Colonic mucosa (tissue), 4 donors: ENCODE measurements at regions not wholly inside any gene's neighbourhood (a gene's known extent, or its start where the extent isn't known, plus 50 kb on each side); places are given as distances from the start of the nearest gene placed in this dataset.
"Not testable (repeated sequence)": the region's sequence is repeated elsewhere in the genome, so short reads cannot be mapped to it uniquely, and the experiment has no call there.

ENCODE experiments used
- DNase-seq: peaks from one replicate; pipeline ENCODE4 v3.0.0-alpha.2; 2020
- H3K27ac ChIP-seq: fragments of 200-600 bp; one replicate; pipeline ENCODE4 v1.8.0; 2021
- H3K27me3 ChIP-seq: fragments of 200-600 bp; one replicate; pipeline ENCODE4 v1.8.0; 2021
- H3K36me3 ChIP-seq: fragments of 200-600 bp; one replicate; pipeline ENCODE4 v1.8.0; 2021
- H3K4me1 ChIP-seq: fragments of 200-600 bp; one replicate; pipeline ENCODE4 v1.8.0; 2021; ENCODE audit warnings: mild to moderate bottlenecking
- H3K4me3 ChIP-seq: fragments of 200-600 bp; one replicate; pipeline ENCODE4 v1.8.0; 2021
- H3K9ac ChIP-seq, 2 donors: one replicate each; pipeline ENCODE4 v1.7.0; 2013; ENCODE audit warnings: control low read depth in 2 of 2, low read depth in 2 of 2, low read length in 2 of 2
- H3K9me3 ChIP-seq: fragments of 200-600 bp; one replicate; pipeline ENCODE4 v1.8.0; 2021
- intact Hi-C: fragments of 100-400 bp; cut with DNase I; formaldehyde crosslinking; loops from one replicate; pipeline ENCODE4 v1.14.1; 2022
- TF ChIP-seq, protein P1 (sequence below): fragments of 200-600 bp; IDR thresholded peaks from one replicate; pipeline ENCODE4 v1.8.0; 2022; ENCODE audit warnings: antibody characterized with exemption, mild to moderate bottlenecking
- donor health status: healthy.
- donor health status: DM: no; HTN: no; CAD: no.
- donor health status: DM: no; HTN: no; CAD: no.

DNA sequence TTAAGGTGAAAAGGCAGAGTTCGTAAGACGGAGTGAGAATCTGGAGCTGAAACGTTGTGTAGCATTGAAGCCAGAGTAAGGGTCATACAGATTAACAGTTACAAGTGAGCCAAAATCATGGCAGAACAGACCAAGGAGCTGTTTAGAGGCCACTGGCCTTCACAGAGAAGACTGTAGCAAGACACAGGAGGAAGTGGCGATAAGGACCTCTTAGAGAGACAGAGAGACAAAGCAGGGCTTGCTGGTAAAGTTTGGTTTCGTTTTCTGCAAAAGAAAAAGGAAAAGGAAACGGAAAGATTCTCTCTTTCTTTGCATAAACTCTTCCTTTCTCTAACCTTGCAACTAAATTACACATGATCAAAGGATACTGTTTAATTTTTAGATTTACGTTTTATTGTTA is 83.0 kb downstream of the AASDHPPT start:
- no peak overlapping the region for H3K4me3 ChIP-seq
- no peaks in the 10 kb centered on the region for H3K27me3 ChIP-seq
- H3K4me1 ChIP-seq: no peaks in the 10 kb centered on the region
- H3K9ac ChIP-seq: no peak overlapping the region
- no peaks in the 10 kb centered on the region for H3K36me3 ChIP-seq
- H3K9me3 ChIP-seq: no peaks in the 10 kb centered on the region
- intact Hi-C loops: no loop called here
- no peak for DNase-seq
- TF ChIP-seq, protein P1, sequence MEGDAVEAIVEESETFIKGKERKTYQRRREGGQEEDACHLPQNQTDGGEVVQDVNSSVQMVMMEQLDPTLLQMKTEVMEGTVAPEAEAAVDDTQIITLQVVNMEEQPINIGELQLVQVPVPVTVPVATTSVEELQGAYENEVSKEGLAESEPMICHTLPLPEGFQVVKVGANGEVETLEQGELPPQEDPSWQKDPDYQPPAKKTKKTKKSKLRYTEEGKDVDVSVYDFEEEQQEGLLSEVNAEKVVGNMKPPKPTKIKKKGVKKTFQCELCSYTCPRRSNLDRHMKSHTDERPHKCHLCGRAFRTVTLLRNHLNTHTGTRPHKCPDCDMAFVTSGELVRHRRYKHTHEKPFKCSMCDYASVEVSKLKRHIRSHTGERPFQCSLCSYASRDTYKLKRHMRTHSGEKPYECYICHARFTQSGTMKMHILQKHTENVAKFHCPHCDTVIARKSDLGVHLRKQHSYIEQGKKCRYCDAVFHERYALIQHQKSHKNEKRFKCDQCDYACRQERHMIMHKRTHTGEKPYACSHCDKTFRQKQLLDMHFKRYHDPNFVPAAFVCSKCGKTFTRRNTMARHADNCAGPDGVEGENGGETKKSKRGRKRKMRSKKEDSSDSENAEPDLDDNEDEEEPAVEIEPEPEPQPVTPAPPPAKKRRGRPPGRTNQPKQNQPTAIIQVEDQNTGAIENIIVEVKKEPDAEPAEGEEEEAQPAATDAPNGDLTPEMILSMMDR: no peak
- no peak overlapping the region for H3K27ac ChIP-seq

DNA sequence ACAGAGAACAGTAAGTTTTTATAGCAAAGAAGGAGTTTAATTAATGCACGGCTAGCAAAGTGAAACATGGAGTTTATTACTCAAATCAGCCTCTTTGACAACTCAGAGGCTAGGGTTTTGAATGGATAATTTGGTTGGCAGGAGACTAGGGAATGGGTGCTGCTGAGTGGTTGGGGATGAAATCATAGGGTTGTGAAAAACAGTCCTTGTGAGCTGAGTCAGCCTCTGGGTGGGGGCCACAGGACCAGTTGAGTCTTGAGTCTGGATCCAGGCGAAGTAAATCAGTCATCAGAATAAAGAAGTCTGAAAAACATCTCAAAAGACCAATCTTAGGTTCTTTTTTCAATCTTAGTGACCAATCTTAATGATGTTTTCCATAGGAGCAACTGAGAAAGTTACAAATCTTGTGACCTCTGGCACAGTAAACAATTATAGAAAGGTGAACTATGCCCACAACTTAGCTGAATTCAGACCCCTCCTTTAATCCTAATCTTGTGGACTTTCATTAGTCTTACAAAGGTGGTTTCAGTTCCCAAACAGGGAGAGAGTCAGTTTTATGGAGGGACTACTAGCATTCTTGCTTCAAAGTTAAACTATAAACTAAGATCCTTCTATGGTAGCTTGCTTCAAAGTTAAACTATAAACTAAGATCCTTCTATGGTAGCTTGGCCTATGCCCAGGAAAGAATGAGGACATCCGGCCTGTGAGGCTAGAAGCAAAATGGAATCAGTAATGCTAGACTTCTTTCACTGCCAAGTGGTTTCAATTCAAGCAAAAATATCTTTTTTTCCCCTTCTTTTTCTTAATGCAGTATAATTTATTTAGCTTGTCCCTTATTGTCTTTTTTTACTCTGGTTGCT is 84.5 kb downstream of the AASDHPPT start:
- H3K27ac ChIP-seq: no peak overlapping the region
- intact Hi-C loops: no loop called here
- no peak overlapping the region for H3K4me3 ChIP-seq
- TF ChIP-seq, protein P1: no peak
- H3K27me3 ChIP-seq: no peaks in the 10 kb centered on the region
- no peak overlapping the region for H3K9ac ChIP-seq
- no peaks in the 10 kb centered on the region for H3K36me3 ChIP-seq
- DNase-seq: no peak
- no peaks in the 10 kb centered on the region for H3K4me1 ChIP-seq
- H3K9me3 ChIP-seq: no peaks in the 10 kb centered on the region

DNA sequence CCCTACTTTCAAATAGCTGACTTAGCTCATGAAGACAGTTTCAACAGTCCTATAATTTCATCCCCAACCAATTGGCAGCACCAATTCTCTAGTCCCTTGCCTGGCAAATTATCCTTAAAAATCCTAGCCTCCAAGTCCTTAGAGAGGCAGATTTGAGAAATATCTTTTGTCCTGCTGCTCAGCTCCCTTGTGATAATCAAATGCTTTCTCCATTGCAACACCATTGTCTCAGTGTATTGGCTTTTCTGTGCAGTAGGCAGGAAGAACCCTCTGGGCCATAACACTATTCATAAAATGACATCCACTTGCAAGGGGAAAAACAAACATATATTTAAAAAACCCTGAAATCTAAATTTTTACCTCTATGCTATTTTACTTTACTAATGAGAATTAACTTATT is 89.6 kb downstream of the AASDHPPT start:
- Histone ChIP-seq H3K27ac (no peak overlapping the region), H3K9ac (no peak overlapping the region), H3K36me3 (no peaks in the 10 kb centered on the region), H3K9me3 (no peaks in the 10 kb centered on the region), H3K27me3 (no peaks in the 10 kb centered on the region), H3K4me3 (no peak overlapping the region), H3K4me1 (no peaks in the 10 kb centered on the region)
- no peak for DNase-seq
- intact Hi-C loops: no loop called here
- TF ChIP-seq, protein P1: no peak

DNA sequence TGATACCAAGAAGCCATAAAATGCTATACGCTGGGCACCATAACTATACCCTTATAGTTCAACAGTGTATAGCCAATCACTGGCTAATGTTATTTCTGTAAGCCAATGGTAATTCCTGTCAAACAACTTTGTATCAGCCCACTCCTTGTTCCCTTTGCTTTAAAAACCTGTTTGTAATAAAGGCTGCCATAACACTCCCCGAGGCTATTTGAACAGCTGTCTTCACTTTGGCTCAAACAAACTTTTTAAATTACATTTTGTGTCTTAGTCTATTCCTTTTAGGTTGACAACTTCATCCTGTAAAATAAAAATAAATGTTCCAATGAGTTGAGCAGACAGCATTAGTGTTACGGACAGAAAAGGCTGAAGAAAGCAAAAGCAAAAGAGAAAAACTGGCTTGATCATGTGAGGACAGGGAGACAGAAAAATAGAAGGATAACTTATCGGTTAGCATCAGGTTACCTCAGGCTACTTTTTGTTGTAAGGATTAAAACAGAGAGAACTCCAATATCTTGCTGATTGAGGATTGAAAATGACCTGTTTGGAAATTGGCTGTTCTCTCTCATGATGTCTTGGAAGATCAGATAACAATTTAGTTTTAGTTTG is 95.0 kb downstream of the AASDHPPT start:
- Histone ChIP-seq H3K4me3 (no peak overlapping the region), H3K4me1 (no peaks in the 10 kb centered on the region), H3K27ac (no peak overlapping the region), H3K9ac (no peak overlapping the region), H3K9me3 (no peaks in the 10 kb centered on the region), H3K36me3 (no peaks in the 10 kb centered on the region), H3K27me3 (no peaks in the 10 kb centered on the region)
- intact Hi-C loops: no loop called here
- no peak for DNase-seq
- TF ChIP-seq, protein P1: no peak

DNA sequence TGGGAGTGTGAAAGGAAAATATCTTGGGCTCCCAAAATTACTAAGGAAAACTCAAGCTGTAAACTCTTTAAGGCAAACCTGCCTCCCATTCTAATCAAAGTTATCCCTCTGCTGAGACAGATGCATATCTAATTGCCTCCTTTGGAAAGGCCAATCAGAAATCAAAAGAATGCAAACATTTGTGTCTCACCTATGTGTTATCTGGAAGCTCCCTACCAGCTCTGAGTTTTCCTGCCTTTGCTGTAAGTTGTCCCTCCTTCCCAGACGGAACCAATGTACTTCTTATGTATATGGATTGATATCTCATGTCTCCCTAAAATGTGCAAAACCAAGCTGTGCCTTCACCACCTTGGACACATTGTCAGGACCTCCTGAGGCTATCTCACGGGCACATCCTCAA is 95.8 kb downstream of the AASDHPPT start:
- Histone ChIP-seq H3K4me1 (no peaks in the 10 kb centered on the region), H3K9me3 (no peaks in the 10 kb centered on the region), H3K27ac (no peak overlapping the region), H3K9ac (no peak overlapping the region), H3K27me3 (no peaks in the 10 kb centered on the region), H3K4me3 (no peak overlapping the region), H3K36me3 (no peaks in the 10 kb centered on the region)
- intact Hi-C loops: no loop called here
- DNase-seq: no peak
- TF ChIP-seq, protein P1: no peak

DNA sequence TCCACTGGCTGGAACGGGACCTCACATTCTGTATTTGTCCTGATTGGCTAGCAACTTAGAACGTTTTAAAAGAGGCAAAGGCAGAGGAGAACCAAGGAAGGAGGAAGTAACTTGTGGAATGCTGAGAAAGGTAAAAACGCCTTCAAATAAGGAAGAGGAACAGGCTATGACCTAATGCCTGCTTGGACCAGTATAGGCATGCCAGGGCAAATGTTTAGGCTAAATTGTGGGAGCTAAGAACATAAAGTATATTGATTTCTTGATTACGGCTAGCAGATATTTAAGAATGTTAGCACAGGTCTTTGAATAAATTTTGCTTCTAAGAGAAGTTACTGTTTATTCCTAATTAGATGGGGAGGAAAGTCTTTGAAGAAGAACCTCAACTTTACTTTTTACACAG is 96.5 kb downstream of the AASDHPPT start:
- H3K4me1 ChIP-seq, H3K27ac ChIP-seq, intact Hi-C loops, H3K27me3 ChIP-seq, H3K36me3 ChIP-seq, H3K9ac ChIP-seq, DNase-seq, H3K4me3 ChIP-seq, H3K9me3 ChIP-seq: not testable (repeated sequence)
